A673 (cell line): ENCODE measurements at regions not wholly inside any gene's neighbourhood (a gene's known extent, or its start where the extent isn't known, plus 50 kb on each side); places are given as distances from the start of the nearest gene placed in this dataset.

Experiments used
- EZH2 ChIP-seq: fragments of 200-600 bp; sonication (generic); IDR thresholded peaks from 2 replicates; pipeline ENCODE4 v1.6.1; 2017; ENCODE audit warnings: borderline replicate concordance, low read depth, mild to moderate bottlenecking, mixed read lengths, antibody characterized with exemption, low read length; ENCODE audit not compliant: poor library complexity, severe bottlenecking
- TF ChIP-seq, protein P1 (sequence below): fragments of 300-800, 200-600 bp; sonication (generic); conservative IDR thresholded peaks from 2 replicates; pipeline ENCODE4 v1.5.1; 2017; ENCODE audit warnings: low read depth, mild to moderate bottlenecking, antibody characterized with exemption, low read length, moderate library complexity, mixed read lengths

DNA sequence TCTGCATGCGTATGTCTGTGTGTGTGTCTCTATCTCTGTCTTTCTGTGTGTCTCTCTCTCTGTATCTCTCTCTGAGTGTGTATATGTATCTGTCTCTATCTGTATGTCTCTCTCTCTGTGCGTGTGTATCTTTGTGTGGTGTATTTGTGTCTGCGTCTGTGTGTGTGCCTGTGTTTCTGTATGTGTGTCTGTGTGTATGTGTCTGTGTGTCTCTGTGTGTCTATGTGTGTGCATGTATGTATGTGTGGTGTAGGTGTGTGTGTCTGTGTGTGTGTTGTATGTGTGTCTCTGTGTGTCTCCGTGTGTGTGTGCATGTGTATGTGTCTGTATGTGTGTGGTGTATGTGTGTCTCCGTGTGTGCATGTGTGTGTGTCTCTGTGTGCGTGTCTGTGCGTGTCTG lies 243.0 kb upstream of the FOXQ1 start:
- TF ChIP-seq, protein P1, sequence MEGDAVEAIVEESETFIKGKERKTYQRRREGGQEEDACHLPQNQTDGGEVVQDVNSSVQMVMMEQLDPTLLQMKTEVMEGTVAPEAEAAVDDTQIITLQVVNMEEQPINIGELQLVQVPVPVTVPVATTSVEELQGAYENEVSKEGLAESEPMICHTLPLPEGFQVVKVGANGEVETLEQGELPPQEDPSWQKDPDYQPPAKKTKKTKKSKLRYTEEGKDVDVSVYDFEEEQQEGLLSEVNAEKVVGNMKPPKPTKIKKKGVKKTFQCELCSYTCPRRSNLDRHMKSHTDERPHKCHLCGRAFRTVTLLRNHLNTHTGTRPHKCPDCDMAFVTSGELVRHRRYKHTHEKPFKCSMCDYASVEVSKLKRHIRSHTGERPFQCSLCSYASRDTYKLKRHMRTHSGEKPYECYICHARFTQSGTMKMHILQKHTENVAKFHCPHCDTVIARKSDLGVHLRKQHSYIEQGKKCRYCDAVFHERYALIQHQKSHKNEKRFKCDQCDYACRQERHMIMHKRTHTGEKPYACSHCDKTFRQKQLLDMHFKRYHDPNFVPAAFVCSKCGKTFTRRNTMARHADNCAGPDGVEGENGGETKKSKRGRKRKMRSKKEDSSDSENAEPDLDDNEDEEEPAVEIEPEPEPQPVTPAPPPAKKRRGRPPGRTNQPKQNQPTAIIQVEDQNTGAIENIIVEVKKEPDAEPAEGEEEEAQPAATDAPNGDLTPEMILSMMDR: no peak
- TF ChIP-seq EZH2: no peak
